ENCODE measurements at regions not wholly inside any gene's neighbourhood (a gene's known extent, or its start where the extent isn't known, plus 50 kb on each side); places are given as distances from the start of the nearest gene placed in this dataset.

GRCh38 chr5:175115831-175116230, 328.2 kb downstream of the DRD1 start:
- H3K4me3 ChIP-seq (ENCODE audit: low read length) = no peak overlapping the region
- TF ChIP-seq, protein P1, sequence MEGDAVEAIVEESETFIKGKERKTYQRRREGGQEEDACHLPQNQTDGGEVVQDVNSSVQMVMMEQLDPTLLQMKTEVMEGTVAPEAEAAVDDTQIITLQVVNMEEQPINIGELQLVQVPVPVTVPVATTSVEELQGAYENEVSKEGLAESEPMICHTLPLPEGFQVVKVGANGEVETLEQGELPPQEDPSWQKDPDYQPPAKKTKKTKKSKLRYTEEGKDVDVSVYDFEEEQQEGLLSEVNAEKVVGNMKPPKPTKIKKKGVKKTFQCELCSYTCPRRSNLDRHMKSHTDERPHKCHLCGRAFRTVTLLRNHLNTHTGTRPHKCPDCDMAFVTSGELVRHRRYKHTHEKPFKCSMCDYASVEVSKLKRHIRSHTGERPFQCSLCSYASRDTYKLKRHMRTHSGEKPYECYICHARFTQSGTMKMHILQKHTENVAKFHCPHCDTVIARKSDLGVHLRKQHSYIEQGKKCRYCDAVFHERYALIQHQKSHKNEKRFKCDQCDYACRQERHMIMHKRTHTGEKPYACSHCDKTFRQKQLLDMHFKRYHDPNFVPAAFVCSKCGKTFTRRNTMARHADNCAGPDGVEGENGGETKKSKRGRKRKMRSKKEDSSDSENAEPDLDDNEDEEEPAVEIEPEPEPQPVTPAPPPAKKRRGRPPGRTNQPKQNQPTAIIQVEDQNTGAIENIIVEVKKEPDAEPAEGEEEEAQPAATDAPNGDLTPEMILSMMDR (IDR thresholded peaks at IDR 0.05; ENCODE audit: insufficient read depth, low read depth, low read length, missing control alignments) = no peak
- no peak for DNase-seq (ENCODE audit: low read depth)

DNA sequence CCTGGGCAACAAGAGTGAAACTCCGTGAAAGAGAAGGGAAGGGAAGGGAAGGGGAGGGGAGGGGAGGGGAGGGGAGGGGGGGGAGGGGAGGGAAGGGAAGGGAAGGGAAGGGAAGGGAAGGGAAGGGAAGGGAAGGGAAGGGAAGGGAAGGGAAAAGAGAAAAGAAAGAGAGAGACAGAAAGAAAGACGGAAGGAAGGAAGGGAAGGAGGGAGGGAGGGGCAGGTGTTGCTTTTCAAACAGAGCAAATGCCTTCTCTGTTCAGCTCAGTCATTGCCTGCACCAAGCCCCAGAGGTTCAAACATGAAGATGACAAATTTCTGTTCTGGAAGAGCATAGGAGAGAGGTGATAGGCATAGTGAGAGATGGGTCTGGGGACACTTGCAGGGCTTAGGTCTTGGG, 330.0 kb downstream of the DRD1 start:
- no peak overlapping the region for H3K4me3 ChIP-seq (ENCODE audit: low read length)
- no peak for DNase-seq (ENCODE audit: low read depth)
- TF ChIP-seq, protein P1 (IDR thresholded peaks at IDR 0.05; ENCODE audit: insufficient read depth, low read depth, low read length, missing control alignments) = no peak

GRCh38 chr5:175109058-175109755, 334.8 kb downstream of the DRD1 start:
- no peak overlapping the region for H3K4me3 ChIP-seq (ENCODE audit: low read length)
- TF ChIP-seq, protein P1 (IDR thresholded peaks at IDR 0.05; ENCODE audit: insufficient read depth, low read depth, low read length, missing control alignments) = no peak
- DNase-seq (ENCODE audit: low read depth) = no peak

GRCh38 chr5:175107865-175108264, 336.1 kb downstream of the DRD1 start:
- no peak for DNase-seq (ENCODE audit: low read depth)
- no peak overlapping the region for H3K4me3 ChIP-seq (ENCODE audit: low read length)
- TF ChIP-seq, protein P1 (IDR thresholded peaks at IDR 0.05; ENCODE audit: insufficient read depth, low read depth, low read length, missing control alignments) = no peak

- H3K4me3 ChIP-seq (ENCODE audit: low read length) = no peak overlapping the region
- TF ChIP-seq, protein P1 (IDR thresholded peaks at IDR 0.05; ENCODE audit: insufficient read depth, low read depth, low read length, missing control alignments) = no peak
- DNase-seq (ENCODE audit: low read depth) = no peak
These were observed 336.9 kb downstream of the DRD1 start for GRCh38 chr5:175107028-175107588.

DNA sequence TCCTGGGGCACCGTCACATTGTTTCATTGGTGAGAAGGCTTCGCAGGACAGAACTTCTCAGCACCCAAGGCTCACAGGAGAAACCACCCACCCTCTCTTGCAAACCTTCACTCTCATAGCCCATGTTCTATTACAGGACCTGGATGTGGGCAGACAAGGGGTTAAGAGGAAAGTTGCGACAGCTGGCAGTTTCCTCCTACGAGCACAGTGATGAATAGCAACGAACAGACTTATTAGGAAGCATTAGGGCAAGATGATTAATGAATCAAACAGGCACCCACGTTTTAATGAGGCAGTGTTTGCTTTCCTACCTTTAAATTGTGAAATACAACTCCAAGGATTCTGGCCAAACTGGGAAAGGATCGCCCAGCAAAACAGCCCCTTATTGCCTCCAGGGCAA, 339.3 kb downstream of the DRD1 start:
- TF ChIP-seq, protein P1 (IDR thresholded peaks at IDR 0.05; ENCODE audit: insufficient read depth, low read depth, low read length, missing control alignments) = no peak
- DNase-seq (ENCODE audit: low read depth) = no peak
- no peak overlapping the region for H3K4me3 ChIP-seq (ENCODE audit: low read length)

DNA sequence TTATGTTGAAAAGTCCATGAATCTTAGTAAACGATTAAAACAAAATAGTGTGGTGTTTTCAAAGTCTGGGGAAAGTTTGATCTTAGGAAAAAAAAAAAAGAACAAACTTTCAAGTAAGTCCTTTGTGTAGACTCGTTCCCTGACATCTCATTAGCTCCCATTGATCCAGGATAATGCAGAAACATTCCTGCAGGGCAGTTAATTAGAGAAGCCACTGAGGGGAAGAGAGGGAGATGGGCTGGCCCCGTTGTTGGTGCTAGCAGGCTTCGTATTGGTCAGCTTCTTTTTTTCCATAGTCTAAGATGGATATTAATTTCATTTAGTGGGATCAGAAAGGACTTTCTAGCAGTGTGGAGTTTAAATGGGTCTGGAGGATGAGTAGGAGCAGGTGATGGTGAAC, 340.2 kb downstream of the DRD1 start:
- TF ChIP-seq, protein P1 (IDR thresholded peaks at IDR 0.05; ENCODE audit: insufficient read depth, low read depth, low read length, missing control alignments) = no peak
- H3K4me3 ChIP-seq (ENCODE audit: low read length) = no peak overlapping the region
- DNase-seq (ENCODE audit: low read depth) = no peak

Measured in epithelial cell of esophagus (primary cell).